Peyer's patch (tissue), 4 donors: ENCODE measurements at regions not wholly inside any gene's neighbourhood (a gene's known extent, or its start where the extent isn't known, plus 50 kb on each side); places are given as distances from the start of the nearest gene placed in this dataset.

Experiments used
- DNase-seq, 3 donors: peaks; one replicate each; pipeline ENCODE4 v3.0.0-alpha.2; 2017 to 2019
- H3K27ac ChIP-seq, 4 donors: fragments of 200-600 bp; sonication (generic); one replicate each; pipeline ENCODE4 v1.5.1; 2016 to 2019
- H3K27me3 ChIP-seq, 2 donors: fragments of 200-600 bp; sonication (generic); one replicate each; pipeline ENCODE4 v1.5.1; 2019
- H3K36me3 ChIP-seq, 3 donors: fragments of 200-600 bp; sonication (generic); one replicate each; pipeline ENCODE4 v1.5.1; 2016 to 2019
- H3K4me1 ChIP-seq, 4 donors: fragments of 200-600 bp; sonication (generic); one replicate each; pipeline ENCODE4 v1.5.1; 2016 to 2019
- H3K4me3 ChIP-seq, 4 donors: fragments of 200-600 bp; sonication (generic); 1 replicate in 3 of 4; 2 replicates in 1 of 4; pipeline ENCODE4 v1.5.1; 2016 to 2019; ENCODE audit warnings: mild to moderate bottlenecking in 1 of 4
- H3K9me3 ChIP-seq, 4 donors: fragments of 200-600 bp; sonication (generic); one replicate each; pipeline ENCODE4 v1.5.1; 2016 to 2019; ENCODE audit warnings: mild to moderate bottlenecking in 1 of 4
- POLR2A ChIP-seq, 2 donors: fragments of 450-650 bp; IDR thresholded peaks; one replicate each; pipeline ENCODE4 v1.5.1; 2017; ENCODE audit warnings: antibody characterized with exemption in 2 of 2, mild to moderate bottlenecking in 2 of 2, moderate library complexity in 2 of 2
- TF ChIP-seq, protein P1 (sequence below), 6 experiments: fragments of 450-650 bp in 4 of 6; fragments of 200-600 bp in 2 of 6; sonication (generic) in 1 of 6; IDR thresholded peaks; one replicate each; pipeline ENCODE4 v1.5.1; 2017 to 2019; ENCODE audit warnings: antibody characterized with exemption in 6 of 6, mild to moderate bottlenecking in 3 of 6, moderate library complexity in 1 of 6

DNA sequence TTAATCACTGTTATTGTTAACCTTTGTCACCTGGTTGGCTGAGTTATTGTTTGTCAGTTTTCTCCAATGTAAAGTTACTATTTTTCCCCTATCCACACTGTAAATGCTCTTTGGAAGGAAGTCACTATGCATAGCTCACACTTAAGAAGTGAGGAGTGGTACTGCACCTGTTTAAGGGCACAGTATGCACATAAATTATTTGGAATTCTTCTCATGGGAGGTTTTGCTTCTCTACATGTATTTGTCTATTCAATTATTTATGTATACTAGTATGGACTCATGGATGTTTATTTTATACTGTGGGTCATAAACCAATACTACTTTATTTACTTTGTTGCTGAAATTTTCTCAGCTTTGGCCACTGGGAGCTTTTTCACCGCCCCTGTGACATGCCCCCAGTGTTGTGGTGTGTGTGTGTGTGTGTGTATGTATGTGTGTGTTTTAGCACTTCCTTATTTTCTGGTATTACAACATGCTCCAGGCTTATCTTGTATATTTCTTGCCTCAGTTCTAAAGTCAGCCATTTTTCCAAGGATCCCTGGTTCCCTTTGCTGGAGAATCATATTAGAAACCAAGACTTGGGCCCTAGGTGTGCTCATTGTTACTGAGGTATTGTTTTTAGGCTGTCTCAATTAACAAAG, 290.5 kb downstream of the KBTBD8 start:
- Histone ChIP-seq H3K4me1 (no peaks in the 10 kb centered on the region), H3K9me3 (no peaks in the 10 kb centered on the region), H3K36me3 (no peaks in the 10 kb centered on the region), H3K27ac (no peak overlapping the region), H3K27me3 (no peaks in the 10 kb centered on the region), H3K4me3 (no peak overlapping the region)
- DNase-seq = no peak
- no peak for TF ChIP-seq POLR2A (IDR thresholded peaks at IDR 0.05)
- TF ChIP-seq, protein P1, sequence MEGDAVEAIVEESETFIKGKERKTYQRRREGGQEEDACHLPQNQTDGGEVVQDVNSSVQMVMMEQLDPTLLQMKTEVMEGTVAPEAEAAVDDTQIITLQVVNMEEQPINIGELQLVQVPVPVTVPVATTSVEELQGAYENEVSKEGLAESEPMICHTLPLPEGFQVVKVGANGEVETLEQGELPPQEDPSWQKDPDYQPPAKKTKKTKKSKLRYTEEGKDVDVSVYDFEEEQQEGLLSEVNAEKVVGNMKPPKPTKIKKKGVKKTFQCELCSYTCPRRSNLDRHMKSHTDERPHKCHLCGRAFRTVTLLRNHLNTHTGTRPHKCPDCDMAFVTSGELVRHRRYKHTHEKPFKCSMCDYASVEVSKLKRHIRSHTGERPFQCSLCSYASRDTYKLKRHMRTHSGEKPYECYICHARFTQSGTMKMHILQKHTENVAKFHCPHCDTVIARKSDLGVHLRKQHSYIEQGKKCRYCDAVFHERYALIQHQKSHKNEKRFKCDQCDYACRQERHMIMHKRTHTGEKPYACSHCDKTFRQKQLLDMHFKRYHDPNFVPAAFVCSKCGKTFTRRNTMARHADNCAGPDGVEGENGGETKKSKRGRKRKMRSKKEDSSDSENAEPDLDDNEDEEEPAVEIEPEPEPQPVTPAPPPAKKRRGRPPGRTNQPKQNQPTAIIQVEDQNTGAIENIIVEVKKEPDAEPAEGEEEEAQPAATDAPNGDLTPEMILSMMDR (IDR thresholded peaks at IDR 0.05) = no peak

GRCh38 chr3:67289626-67290025, 291.5 kb downstream of the KBTBD8 start:
- Histone ChIP-seq H3K36me3 (no peaks in the 10 kb centered on the region), H3K27me3 (no peaks in the 10 kb centered on the region), H3K27ac (no peak overlapping the region), H3K9me3 (no peaks in the 10 kb centered on the region), H3K4me3 (no peak overlapping the region), H3K4me1 (no peaks in the 10 kb centered on the region)
- TF ChIP-seq, protein P1 (IDR thresholded peaks at IDR 0.05) = no peak
- TF ChIP-seq POLR2A (IDR thresholded peaks at IDR 0.05) = no peak
- no peak for DNase-seq

GRCh38 chr3:67290438-67290837, 292.3 kb downstream of the KBTBD8 start:
- no peak for TF ChIP-seq POLR2A (IDR thresholded peaks at IDR 0.05)
- TF ChIP-seq, protein P1 (IDR thresholded peaks at IDR 0.05) = no peak
- H3K27ac ChIP-seq = no peak overlapping the region
- no peaks in the 10 kb centered on the region for H3K36me3 ChIP-seq
- no peaks in the 10 kb centered on the region for H3K9me3 ChIP-seq
- no peak for DNase-seq
- no peaks in the 10 kb centered on the region for H3K27me3 ChIP-seq
- H3K4me1 ChIP-seq = no peaks in the 10 kb centered on the region
- H3K4me3 ChIP-seq = no peak overlapping the region

DNA sequence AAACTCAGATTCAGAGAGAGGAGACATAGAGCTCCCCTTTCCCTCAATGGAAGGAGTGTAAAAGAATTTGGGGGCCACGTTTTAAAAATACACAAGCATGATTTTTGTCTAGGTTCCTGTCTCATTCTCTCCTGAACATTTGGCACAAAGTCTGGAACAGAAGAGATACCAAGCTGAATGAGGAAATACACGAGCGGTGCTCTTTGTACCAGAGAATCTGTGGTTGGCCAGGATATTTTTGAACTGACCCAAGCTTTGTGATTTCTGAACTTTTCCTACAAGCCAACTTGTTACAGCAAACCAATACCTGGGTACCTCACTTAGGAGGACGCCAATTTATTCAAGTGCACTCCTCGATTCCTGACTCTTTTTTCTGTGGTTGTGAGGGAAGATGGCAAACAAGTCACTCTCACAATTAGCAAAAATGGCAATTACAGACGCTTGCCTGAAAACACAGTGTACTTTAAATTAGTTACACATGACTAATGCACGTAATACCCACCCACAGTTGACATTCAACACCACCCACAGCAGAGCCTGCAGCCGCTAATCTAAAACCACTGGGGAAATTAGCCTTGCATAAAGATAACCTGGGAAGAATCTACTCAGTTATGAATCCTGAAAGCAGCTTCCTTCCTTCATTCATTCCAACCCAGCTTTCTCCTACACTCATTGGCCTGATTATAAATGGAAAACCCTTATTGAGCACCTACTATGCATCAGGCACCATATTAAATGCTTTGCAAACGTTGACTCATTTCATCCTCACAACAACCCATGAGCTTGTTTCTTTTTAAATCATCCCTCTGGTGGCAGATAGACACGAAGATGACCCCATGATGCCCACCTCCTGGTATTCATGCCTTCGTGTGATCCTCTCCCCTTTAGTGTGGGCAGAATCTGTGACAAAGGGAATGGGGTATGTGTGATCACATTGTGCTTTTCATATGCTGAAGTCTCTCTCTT, 293.5 kb downstream of the KBTBD8 start:
- no peak for TF ChIP-seq POLR2A (IDR thresholded peaks at IDR 0.05)
- TF ChIP-seq, protein P1 (IDR thresholded peaks at IDR 0.05) = no peak
- Histone ChIP-seq H3K9me3 (no peaks in the 10 kb centered on the region), H3K27ac (no peak overlapping the region), H3K36me3 (no peaks in the 10 kb centered on the region), H3K4me3 (no peak overlapping the region), H3K27me3 (no peaks in the 10 kb centered on the region), H3K4me1 (no peaks in the 10 kb centered on the region)
- no peak for DNase-seq

DNA sequence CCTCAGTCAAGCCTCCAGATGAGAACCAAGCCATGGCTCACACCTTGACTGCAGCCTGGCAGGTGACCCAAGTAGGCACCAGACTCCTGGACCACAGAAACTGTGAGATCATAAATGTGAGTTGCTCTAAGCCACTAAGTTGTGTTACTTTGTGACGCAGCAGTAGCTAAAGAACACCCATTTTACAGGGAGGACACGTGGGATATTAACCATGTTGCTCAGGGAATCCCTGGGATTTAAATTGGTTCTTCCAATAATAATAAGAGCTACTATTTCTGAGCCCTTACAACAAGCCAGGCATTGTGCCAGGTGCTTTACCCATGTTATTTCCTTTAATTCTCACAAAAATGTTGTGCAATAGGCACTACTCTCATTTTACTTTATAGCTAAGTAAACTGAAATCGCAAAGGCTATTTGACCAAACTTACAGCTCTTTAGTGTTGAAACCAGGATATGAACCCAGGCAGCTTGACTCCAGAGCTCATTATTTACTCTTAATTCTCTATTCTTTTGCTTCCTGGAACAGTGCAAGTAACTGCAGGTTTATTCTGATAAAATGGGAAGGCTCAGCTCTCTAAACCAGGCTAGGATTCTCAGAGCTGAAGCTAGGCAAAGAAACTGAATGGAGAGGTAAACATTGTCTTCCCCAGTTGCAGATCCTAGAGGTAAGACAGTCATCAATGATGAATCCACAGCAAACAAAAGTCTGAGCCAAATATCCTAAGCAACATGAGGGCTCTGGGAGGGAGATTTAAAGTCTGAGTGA, 294.4 kb downstream of the KBTBD8 start:
- no peaks in the 10 kb centered on the region for H3K27me3 ChIP-seq
- TF ChIP-seq, protein P1 (IDR thresholded peaks at IDR 0.05) = no peak
- TF ChIP-seq POLR2A (IDR thresholded peaks at IDR 0.05) = no peak
- H3K9me3 ChIP-seq = no peaks in the 10 kb centered on the region
- H3K4me1 ChIP-seq = no peaks in the 10 kb centered on the region
- H3K36me3 ChIP-seq = no peaks in the 10 kb centered on the region
- H3K4me3 ChIP-seq = no peak overlapping the region
- peak in 1 of 3 donors; percentile 47 for DNase-seq
- no peak overlapping the region for H3K27ac ChIP-seq
